ENCODE measurements at regions not wholly inside any gene's neighbourhood (a gene's known extent, or its start where the extent isn't known, plus 50 kb on each side); places are given as distances from the start of the nearest gene placed in this dataset.
A peak's percentile ranks its signal among the peaks of the same experiment; 100 is the strongest.

DNA sequence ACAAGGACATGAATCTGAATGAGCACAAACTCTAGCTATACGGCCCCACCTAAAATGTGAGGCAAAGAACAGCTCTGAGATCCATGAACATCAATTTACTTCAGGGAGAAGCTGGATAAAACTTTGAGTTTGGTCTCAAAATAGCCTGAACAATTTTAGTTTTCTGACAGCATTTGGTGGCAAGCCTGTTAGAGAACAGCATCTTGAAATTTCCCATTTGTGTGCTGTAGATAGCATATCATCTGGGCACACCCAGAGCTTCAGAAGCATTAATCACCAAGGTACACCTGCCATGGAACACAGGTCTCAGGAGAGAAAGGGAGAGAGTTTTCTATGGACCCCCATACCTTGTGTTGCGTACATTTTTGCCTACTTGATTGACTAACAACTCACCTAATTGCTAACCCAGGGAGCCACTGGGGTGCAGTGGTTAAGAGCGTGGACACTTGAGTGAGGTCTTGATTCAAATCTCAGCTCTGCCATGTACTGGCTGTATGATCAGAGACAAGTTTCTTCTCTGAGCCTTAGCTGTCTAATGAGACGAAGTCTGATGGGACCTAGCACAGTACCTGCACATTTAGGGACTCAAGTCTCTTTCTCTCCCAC is 264.9 kb downstream of the PIK3R1 start (continued):
- no peak for TF ChIP-seq EGR2 (tag by site-specific recombination; IDR thresholded peaks at IDR 0.05; ENCODE audit: low read depth)

DNA sequence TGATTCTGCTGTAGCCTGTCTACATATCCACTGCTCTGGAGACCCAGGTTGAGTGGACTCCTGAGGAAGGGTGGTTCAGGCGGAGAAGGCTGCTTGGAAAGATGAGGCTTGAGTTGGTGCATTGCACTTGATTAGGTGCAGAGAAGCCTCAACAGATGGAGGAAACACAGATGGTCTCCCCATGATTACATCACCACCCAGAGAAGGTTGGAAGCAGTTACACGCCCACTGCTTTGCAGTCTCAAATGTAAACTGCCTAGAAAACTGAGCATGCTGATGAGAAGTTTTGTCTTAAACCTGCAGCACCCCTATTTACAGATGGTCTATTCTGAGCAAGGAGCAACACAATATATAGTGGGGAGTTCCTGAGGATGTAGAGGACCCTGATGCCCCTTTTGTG is 266.6 kb downstream of the PIK3R1 start:
- Histone ChIP-seq H3K27ac (ENCODE audit: extremely low read depth, low read depth, low read length) (no peak overlapping the region), H3K4me1 (ENCODE audit: control insufficient read depth, insufficient read depth, low read length) (no peaks in the 10 kb centered on the region), H3K9me3 (ENCODE audit: control insufficient read depth, insufficient read depth, low read depth, low read length) (no peaks in the 10 kb centered on the region), H3K4me3 (ENCODE audit: low read depth, low read length) (no peak overlapping the region), H3K36me3 (ENCODE audit: control insufficient read depth in 2 of 2, insufficient read depth in 1 of 2, low read length in 2 of 2) (no peaks in the 10 kb centered on the region)
- TF ChIP-seq ZSCAN16 (tag by site-specific recombination; IDR thresholded peaks at IDR 0.05), result no peak
- TF ChIP-seq ZNF23 (tag by site-specific recombination; IDR thresholded peaks at IDR 0.05; ENCODE audit: borderline replicate concordance), result no peak
- TF ChIP-seq YY1 (tag by site-specific recombination; IDR thresholded peaks at IDR 0.05), result no peak
- TF ChIP-seq ZFHX2 (tag by site-specific recombination; conservative IDR thresholded peaks at IDR 0.05), result peak; percentile 61
- no peak for TF ChIP-seq BCL11A (tag by site-specific recombination; IDR thresholded peaks at IDR 0.05; ENCODE audit: low read depth)
- ChIA-PET CTCF (interaction anchor here (0.8 kb wide), 1 partner anchor 224 kb away, joined by 3 read pairs; no protein-coding TSS in a partner anchor), POLR2A (no interaction called here)

DNA sequence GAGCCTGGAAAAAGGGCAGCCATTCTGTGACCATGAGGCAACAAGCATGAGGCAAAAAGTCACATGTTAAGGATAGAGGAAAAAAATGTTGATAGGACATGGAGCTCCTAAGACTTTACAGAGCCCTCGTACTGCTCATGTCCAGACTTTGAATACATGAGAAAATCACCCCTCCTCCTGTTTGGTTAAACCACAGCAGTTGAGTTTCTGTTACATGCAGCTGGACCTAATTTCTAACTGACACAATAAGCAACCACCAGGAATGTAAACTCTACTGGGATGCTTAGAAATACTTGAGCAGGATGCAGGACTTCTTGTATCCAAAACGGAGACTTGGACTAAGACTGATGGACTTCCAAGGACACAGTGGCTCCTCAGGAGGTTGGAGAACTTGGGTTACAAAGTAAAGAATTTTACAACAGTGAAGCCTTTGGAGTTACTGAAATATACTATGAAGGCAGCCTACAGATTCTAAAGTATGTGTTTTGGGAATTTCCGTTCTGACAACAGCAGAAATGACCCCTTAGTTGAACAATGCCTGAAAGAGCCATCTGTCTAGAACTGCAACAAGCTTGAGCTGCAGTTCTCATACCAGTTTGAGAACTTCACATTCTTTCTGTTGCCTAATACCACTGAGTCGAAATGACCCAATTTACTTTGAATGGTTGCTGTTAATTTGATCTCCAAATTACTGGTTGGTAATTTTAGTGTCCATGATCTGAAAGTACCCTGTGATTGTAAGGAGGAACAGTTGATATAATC is 268.9 kb downstream of the PIK3R1 start:
- Histone ChIP-seq H3K4me1 (ENCODE audit: control insufficient read depth, insufficient read depth, low read length) (no peaks in the 10 kb centered on the region), H3K36me3 (ENCODE audit: control insufficient read depth in 2 of 2, insufficient read depth in 1 of 2, low read length in 2 of 2) (no peaks in the 10 kb centered on the region), H3K9me3 (ENCODE audit: control insufficient read depth, insufficient read depth, low read depth, low read length) (no peaks in the 10 kb centered on the region), H3K4me3 (ENCODE audit: low read depth, low read length) (no peak overlapping the region), H3K27ac (ENCODE audit: extremely low read depth, low read depth, low read length) (no peak overlapping the region)
- TF ChIP-seq ZNF501 (tag by site-specific recombination; IDR thresholded peaks at IDR 0.05) (no peak), ZNF707 (tag by site-specific recombination; IDR thresholded peaks at IDR 0.05) (no peak), ZNF624 (tag by site-specific recombination; IDR thresholded peaks at IDR 0.05) (no peak), ZNF354C (tag by site-specific recombination; IDR thresholded peaks at IDR 0.05; ENCODE audit: borderline replicate concordance, low read depth) (no peak)
- TF ChIP-seq, protein P1, sequence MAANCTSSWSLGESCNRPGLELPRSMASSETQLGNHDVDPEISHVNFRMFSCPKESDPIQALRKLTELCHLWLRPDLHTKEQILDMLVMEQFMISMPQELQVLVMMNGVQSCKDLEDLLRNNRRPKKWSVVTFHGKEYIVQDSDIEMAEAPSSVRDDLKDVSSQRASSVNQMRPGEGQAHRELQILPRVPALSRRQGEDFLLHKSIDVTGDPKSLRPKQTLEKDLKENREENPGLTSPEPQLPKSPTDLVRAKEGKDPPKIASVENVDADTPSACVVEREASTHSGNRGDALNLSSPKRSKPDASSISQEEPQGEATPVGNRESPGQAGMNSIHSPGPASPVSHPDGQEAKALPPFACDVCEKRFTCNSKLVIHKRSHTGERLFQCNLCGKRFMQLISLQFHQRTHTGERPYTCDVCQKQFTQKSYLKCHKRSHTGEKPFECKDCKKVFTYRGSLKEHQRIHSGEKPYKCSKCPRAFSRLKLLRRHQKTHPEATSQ (tag by site-specific recombination; IDR thresholded peaks at IDR 0.05), result no peak
- ChIA-PET CTCF (interaction anchor here (0.5 to 1.4 kb wide), 2 partner anchors 10 to 72 kb away, joined by 4 to 5 read pairs; no protein-coding TSS in a partner anchor), POLR2A (no interaction called here)

DNA sequence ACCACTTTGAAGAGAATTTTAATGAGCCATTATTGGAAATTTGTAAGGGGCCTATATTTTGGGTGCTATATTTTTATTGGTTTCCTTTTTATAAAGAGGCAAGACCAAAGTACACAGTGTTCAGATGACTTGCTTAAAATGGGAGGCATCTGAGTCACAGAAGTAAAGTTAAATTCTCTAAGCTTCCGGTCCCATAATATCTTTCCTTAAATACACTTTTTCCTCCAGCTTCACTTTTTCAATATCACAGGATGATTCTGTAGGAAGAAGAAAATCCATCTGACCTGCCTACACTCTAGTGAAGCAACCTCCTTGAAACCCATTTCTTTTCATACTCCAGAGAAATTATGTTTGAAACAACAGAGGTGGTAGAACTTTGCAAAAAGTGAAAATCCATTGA is 274.0 kb downstream of the PIK3R1 start:
- Histone ChIP-seq H3K4me3 (ENCODE audit: low read depth, low read length) (no peak overlapping the region), H3K9me3 (ENCODE audit: control insufficient read depth, insufficient read depth, low read depth, low read length) (no peaks in the 10 kb centered on the region), H3K27ac (ENCODE audit: extremely low read depth, low read depth, low read length) (no peak overlapping the region), H3K4me1 (ENCODE audit: control insufficient read depth, insufficient read depth, low read length) (no peaks in the 10 kb centered on the region), H3K36me3 (ENCODE audit: control insufficient read depth in 2 of 2, insufficient read depth in 1 of 2, low read length in 2 of 2) (no peaks in the 10 kb centered on the region)
- TF ChIP-seq FEZF1 (tag by site-specific recombination; IDR thresholded peaks at IDR 0.05) (no peak), ZNF544 (tag by site-specific recombination; IDR thresholded peaks at IDR 0.05) (no peak), ZFP3 (tag by site-specific recombination; IDR thresholded peaks at IDR 0.05; ENCODE audit: low read depth) (no peak), ZNF843 (tag by site-specific recombination; IDR thresholded peaks at IDR 0.05) (no peak), ZNF558 (tag by site-specific recombination; IDR thresholded peaks at IDR 0.05) (no peak), ZNF623 (tag by site-specific recombination; IDR thresholded peaks at IDR 0.05) (no peak), ZNF404 (tag by site-specific recombination; IDR thresholded peaks at IDR 0.05) (no peak)
- TF ChIP-seq, protein P2, sequence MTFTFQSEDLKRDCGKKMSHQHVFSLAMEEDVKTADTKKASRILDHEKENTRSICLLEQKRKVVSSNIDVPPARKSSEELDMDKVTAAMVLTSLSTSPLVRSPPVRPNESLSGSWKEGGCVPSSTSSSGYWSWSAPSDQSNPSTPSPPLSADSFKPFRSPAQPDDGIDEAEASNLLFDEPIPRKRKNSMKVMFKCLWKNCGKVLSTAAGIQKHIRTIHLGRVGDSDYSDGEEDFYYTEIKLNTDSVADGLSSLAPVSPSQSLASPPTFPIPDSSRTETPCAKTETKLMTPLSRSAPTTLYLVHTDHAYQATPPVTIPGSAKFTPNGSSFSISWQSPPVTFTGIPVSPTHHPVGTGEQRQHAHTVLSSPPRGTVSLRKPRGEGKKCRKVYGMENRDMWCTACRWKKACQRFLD (tag by site-specific recombination; IDR thresholded peaks at IDR 0.05), result no peak
- TF ChIP-seq, protein P3, sequence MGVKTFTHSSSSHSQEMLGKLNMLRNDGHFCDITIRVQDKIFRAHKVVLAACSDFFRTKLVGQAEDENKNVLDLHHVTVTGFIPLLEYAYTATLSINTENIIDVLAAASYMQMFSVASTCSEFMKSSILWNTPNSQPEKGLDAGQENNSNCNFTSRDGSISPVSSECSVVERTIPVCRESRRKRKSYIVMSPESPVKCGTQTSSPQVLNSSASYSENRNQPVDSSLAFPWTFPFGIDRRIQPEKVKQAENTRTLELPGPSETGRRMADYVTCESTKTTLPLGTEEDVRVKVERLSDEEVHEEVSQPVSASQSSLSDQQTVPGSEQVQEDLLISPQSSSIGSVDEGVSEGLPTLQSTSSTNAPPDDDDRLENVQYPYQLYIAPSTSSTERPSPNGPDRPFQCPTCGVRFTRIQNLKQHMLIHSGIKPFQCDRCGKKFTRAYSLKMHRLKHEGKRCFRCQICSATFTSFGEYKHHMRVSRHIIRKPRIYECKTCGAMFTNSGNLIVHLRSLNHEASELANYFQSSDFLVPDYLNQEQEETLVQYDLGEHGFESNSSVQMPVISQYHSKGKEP (tag by site-specific recombination; IDR thresholded peaks at IDR 0.05), result no peak
- ChIA-PET POLR2A (no interaction called here), CTCF (interaction anchor here (0.7 kb wide), 1 partner anchor 203 kb away, joined by 4 read pairs; no protein-coding TSS in a partner anchor)
